ENCODE measurements at regions not wholly inside any gene's neighbourhood (a gene's known extent, or its start where the extent isn't known, plus 50 kb on each side); places are given as distances from the start of the nearest gene placed in this dataset.

GRCh38 chr6:139812939-139813338, 438.5 kb upstream of the CITED2 start:
- TF ChIP-seq CTCF (IDR thresholded peaks at IDR 0.05): no peak
- no peak for TF ChIP-seq EZH2 (IDR thresholded peaks at IDR 0.05)
